NCI-H146 (cell line): ENCODE measurements at regions not wholly inside any gene's neighbourhood (a gene's known extent, or its start where the extent isn't known, plus 50 kb on each side); places are given as distances from the start of the nearest gene placed in this dataset.
"Not testable (repeated sequence)": the region's sequence is repeated elsewhere in the genome, so short reads cannot be mapped to it uniquely, and the experiment has no call there.

Source experiments
- DNase-seq: peaks from one replicate; lab custom pipeline; 2025; lab: John Stamatoyannopoulos, UW

DNA sequence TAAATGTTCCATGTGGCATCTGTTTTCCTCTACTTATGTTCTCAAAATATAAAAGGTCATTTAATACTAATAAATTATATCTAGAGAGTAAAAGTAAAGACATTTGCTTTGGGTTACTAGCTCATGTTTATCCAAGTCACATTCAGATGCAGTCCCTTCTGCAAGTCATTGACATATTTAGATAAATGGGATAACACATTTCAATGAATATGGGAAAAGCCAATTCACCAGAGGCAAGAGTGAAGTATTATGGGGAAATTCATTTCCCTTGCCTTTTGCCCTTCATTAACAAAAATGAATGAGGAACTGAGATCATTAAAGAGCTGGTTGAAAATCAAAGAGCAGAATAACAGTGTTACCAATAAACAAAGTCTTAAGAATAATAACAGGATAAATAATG, 306.2 kb upstream of the FSTL5 start:
- DNase-seq, result no peak

DNA sequence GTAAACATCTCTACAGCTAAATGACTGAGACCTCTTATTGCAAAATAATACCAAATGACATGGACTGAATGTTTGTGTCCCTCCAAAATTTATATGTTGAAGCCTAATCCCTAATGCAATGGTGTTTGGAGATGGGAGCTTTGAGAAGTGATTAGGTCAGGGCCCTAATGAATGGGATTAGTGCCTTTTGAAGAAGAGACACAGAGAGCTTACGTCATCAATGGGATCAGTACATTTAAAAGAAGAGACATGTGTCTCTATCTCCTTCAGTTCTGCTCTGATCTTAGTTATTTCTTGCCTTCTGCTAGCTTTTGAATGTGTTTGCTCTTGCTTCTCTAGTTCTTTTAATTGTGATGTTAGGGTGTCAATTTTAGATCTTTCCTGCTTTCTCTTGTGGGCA, 301.6 kb upstream of the FSTL5 start:
- DNase-seq, result not testable (repeated sequence)

DNA sequence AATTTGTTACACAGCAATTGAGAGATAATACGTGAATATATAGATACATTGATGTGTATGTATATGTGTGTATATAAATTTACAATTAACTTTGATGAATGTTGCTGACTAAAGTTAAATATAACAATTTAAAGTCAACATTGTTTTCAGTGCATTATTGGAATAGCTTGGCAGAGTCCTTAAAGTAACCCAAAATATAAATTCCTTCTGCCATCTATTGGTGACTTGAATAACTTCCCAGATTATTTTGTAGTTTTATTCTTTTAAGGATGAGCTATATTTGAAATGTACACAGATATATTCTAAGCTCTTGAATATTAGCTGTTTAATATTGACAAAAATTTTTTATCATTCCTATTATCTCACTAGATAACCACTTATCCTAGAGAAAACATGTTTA, 298.2 kb upstream of the FSTL5 start:
- no peak for DNase-seq

DNA sequence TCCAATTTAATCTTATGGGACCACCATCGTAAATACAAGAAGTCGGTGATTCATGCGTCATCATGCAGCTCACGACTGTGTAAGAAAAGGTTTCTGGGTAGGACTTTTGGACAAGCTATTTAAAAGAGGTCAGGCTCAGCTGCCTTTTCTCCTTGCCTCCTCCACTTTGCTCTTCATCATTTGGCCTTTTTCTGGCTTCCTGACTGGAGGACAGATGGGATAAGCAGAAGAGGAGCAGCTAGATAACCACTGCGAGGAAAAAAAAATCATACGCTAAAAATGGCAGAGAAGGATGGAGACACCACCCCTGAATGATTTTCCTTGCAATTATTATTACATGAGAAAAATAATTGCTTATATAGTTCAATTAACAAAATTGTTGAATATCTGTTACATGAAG, 294.3 kb upstream of the FSTL5 start:
- no peak for DNase-seq

DNA sequence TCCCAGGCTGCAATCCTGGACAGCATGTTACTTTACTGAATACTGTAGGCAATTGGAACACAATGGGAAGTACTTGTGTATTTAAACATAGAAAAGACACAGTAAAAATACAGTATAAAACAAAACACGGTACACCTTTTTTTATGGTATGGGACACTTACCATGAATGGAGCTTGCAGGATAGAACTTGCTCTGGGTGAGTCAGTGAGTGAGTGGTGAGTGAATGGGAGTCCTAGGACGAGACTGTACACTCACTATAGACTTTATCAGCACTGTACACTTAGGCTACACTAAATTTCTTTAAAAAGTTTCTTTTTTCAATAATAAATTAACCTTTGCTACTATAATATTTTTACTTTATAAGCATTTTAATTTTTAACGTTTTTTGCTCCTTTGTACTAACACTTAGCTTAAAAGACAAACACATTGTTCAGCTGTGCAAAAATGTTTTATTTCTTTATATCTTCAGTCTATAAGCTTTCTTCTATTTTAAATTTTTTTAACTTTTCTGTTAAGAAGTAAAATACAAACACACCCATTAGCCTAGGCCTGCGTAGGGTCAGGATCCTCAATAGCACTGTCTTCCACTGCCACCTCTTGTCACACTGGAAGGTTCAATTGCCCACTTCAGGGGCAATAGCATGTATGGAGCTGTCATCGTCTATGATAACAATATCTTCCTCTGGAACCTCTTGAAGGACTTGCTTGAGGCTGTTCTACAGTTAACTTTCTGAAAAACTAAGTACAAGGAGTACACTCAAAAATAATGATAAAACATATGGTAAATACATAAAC, 293.5 kb upstream of the FSTL5 start:
- no peak for DNase-seq

DNA sequence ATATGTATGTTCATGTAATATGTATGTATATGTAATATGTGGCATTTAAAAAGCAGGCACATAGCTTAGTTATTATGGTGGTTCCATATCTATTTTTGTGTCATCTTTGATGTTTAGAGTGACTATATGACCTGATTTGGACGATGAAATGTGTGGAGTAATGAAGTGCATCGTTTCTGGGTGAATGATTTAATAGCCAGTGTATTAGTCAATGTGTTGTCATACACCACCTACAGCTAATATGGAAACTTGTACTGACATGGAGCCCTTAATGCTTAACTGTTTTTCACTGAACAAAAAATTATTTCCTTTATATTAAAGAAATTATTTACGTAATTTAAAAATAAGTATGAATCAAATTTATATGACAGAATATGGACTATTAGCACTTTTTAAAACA, 292.3 kb upstream of the FSTL5 start:
- DNase-seq, result no peak

DNA sequence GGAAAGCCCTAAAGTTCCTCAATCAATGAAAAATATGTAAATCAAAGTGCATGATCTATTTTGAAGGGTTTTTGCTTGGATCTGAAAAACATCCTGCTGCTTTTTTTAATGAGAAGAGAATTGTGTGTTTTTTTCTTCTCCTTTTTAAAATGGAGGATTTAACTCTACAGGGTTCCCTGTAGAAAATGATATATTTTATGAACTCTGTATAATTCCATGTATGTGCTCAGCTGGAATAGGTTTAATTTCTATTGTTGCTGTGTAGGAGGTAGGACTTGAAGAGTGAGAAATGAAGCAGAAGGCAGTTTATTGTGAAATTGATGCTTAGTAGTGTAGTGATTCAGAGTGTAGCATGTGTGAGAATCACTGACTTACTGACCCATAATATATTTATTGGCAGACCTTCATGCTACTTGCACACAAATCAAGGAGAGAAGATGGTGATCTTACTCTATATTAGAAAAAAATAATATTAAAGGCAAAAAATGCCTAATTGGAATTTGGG, 286.8 kb upstream of the FSTL5 start:
- DNase-seq, result no peak

DNA sequence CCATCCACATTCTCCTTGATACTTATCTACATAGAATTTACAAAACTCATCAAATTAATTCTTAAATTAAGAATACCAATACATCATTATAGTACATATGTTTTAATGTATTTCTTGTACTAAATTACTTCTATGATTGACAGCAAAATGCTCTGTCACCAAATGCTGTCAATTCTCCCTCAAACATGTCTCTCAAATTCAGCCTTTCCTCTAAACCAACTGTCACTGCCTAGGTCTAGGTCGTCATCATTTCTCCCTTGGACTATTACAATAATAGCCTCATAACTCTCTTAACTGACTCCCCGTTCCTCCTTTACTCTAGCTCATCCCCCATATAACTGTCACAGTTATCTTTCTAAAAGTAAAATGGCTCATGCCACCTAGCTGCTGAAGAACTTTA, 279.7 kb upstream of the FSTL5 start:
- DNase-seq, result no peak

DNA sequence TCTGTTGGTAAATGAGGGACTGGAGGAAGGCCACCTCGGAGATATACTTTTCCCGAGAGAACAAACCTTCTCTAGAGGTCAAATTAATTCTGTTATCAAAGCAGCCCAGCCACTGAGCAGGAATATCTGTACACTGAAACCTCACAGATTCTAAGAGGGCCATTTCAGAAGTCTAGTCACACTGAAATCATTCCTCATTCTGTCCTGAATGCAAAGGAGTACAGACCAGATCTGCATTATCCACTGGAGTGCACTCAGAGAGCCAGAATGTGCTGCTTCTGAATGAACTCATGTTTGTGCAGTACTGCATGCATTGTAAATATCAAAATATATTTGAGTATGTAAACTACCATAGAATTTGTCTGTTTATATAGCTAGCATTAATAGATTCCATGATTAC, 278.3 kb upstream of the FSTL5 start:
- no peak for DNase-seq

DNA sequence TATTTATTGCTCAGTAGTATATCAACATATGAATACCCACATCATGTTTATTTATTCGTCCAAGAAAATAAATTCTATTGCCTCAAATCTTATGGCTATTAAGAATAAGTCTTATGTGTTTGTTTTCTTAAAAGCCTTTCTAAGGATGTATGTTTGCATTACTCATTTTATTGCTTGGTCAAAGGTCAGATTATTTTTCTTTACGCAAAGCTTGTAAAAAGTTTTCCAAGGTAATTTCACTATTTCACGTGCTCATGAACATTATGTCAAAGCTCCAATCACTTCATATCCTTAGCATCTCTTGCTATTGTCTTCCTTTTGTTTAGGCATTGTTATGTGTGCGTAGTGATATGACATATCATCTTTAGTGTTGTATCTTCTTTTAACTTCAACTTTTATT, 258.5 kb upstream of the FSTL5 start:
- no peak for DNase-seq

DNA sequence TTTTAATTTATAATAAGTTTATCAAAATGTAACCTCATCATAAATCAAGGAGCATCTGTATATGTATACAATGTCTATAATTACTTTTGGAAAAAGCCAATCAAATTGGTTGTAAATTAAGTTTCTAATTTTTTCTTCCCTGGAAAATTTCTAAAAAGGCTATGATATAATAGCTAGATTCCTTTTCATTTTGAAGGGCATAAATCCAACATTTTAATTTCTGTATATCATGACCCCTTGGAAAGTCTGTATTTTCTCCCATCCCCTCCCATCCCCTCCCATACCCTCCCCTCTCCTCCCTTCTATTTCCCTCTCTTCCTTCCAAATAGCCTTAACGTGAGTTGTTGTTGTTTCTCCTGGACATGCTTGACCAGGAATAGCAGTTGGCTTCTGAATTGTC, 247.1 kb upstream of the FSTL5 start:
- DNase-seq, result no peak

DNA sequence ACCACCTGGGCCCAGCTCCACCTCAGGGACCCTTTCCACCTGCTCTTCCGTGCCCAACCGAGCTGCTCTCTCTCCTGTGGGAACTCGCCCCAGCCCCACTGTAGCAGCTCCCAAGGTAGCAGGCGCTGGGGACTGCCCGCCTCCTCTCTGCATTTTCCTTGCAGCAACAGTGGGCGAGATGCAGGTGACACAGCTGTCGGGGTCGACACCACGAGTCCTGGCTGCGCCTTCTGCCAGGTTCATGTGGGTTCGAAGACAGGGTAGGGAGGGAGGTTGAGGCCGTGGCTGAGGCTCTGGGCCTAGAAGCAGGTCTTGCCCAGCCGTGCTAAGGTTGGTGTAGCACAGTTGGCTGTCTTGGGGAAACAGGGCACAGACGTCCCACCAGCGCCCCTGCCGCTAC, 245.2 kb upstream of the FSTL5 start:
- DNase-seq, result no peak

DNA sequence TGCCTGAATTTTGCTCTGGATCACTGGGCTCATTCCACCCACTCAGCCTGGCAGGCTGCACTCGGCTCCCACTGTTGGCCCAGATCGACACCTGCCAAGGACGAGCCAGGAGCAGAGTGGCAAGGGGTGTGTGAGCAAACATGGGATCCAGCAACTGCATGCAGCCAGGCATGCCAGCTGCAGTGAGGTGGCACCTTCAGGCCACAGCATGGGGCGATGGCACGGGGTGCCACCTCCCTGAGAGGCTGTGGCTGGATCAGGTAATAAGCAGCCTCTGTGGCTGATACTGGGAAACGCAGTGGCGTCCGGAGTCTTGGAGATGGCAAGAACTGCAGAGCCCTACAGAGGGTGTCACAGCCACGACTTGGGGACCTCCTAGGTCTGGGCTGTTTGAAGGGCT, 244.5 kb upstream of the FSTL5 start:
- no peak for DNase-seq

DNA sequence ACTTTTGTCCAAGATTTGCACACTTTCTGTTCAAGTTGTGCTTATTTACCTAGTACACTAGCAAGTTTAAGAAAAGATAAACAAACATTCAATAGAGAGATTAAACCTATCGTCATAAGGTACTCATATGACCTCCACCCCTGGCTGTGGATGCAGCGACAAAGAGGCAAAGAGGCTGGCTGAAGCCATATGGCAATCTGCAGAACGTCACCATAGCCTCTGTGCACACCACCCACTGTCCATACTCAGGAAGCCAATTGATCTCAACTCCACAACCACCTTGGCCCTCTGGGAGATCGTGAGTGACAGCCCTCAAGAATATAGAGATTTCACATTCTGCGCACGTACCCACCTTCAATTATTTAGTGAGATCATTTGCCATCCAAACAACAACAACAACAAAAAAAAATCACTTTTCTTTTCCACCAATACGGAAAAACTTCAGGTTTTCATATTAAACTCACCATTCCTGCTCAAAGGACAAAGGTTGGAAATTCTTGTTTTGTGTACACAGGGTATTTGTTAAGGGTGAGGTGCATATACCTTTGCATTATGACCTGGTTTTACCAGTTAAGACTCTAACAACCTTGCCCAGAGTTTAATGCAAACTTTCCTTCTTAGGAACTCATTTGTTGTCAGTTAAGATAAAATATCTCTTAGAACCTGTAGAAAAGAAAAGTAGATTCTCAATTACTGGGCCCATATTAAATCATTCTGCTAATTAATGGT, 243.0 kb upstream of the FSTL5 start:
- DNase-seq, result no peak

DNA sequence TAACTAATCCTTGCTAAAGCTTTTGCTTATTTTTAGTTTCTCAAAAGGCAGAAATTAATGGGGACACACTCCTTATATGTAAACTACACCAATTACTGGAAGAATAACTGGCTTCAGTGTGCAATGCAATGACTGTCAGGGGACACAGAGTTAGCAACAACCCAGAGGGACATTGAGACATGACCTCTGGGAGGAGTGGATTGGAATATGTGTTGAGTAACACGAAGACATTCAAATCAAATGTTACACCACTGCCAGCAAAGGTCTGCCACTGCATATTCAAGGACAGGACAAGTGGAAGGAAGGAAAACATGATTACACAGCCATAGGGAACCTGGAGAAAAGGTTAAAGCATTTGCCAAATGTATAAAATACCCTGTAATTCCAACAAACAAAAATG, 240.1 kb upstream of the FSTL5 start:
- no peak for DNase-seq

DNA sequence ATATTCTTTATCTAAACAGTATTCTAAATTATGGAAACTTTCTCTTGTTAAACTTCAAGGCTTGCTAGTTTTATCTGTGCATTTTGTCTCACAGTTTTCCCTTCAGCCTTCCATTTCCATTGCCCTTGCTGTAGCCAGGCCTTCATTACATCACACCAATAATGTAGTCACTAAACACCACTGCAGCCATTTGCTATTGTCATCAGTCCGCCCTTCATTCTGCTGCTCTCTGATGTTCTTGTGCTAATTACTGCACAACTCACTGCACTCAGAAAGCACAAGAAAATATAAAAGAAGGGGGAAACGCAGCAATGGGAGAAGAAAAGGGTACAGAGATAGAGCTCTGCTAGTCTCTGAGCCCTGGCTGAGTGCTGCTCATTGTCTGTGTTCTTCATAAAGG, 239.6 kb upstream of the FSTL5 start:
- no peak for DNase-seq

DNA sequence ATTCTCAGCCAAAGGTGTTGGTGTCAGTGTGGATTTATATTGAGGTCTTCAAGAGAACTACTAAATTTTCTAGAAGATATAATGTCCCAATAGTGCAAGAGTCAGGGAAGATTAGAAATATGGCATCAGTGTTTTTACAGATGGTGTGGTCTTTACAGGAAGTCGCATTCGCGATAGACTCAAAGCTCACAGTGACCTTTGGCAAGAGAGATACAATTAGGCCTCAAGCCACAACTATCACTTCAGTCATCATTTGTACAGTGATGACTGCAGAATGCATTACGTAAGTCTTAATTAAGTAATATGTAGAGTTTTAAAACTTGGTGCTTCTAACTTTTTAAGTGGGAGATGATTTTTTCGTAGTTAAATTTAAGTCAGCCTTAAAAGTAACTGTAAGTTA, 237.2 kb upstream of the FSTL5 start:
- no peak for DNase-seq

DNA sequence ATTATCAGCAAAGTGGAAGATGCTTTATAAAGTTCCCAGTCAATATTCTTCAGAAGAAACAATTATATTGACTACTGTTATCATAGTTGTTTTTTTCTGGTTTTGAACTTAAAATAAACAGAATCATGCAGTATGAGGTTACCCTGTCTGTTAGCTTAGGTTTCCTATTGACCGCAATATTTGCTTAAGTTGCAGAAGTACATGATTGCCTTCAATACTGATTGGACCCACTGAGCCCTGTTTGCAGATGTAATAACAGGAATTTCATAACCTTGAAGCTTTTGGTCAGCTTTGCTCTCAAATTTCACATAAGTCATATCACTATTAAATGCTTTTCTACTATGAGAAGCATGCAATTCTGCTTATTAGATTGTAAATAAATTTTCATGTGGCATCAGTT, 229.1 kb upstream of the FSTL5 start:
- DNase-seq, result peak; percentile 3

DNA sequence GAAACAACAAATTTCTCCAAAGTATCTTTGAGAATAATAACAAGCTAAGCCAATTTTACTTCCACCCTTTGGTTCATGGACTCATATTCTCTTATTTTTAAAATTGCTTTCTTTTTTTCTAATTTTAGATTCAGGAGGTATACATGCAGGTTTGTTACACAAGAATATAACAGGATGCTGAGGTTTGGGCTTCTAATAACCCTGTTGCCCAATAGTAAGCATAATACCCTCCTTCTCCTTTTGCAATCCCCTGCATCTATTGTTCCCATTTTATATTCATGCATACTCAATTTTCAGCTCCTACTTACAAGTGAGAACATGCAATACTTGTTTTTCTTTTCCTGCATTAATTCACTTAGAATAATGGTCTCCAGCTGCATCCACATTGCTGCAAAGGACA, 202.3 kb upstream of the FSTL5 start:
- DNase-seq, result no peak

DNA sequence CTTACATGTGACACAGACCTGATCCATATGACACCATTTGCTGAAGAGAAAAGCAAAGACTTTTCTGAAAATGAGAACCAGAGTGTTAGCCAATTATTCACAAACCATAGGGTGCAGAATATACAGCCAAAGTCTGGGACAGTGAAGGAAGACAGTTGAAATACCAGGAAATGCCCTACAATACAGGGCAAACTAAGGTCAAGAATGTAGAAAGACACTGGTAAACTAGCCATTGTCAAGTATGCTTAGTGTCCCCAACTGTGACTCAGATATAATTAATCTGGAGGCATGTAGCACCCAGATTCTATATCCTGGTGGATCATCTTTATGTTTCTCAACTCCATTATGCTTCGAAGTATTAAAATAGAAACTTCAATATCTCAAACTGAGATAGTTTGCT, 200.9 kb upstream of the FSTL5 start:
- DNase-seq, result no peak

DNA sequence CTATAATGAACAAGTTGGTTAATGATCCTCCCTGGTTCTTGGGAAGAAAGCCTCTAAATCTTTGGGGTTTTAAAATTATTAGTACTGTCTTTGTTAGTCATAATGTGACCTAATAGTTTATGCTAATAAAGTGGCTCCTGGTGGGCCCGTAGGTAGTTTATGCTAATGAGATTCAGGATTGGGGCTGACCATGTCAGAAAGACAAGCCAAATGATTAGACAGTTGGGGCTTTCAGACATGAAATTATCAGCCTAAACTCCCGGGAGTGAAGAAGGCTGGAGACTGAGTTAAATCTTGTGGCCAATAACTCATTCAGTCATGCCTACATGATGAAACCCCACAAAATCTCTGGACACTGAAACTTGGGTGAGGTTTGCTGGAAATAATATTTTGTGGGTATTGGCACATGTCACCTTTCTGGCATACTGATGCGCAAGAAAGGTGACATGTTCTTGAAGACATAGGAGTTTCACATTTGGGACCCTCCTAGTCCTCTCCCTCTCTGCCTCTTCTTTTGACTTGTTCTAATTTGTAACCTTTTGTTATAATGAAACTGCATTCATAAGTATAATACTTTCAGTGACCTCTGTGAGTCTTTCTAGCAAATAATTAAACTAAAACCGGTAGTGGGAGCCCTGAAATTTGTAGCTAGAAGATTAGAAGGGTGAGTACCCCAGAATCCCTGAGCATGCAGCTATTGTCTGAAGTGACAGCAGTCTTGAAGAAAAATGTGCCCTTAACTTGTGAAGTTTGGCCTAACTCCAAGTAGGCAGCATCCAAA, 196.8 kb upstream of the FSTL5 start:
- no peak for DNase-seq

DNA sequence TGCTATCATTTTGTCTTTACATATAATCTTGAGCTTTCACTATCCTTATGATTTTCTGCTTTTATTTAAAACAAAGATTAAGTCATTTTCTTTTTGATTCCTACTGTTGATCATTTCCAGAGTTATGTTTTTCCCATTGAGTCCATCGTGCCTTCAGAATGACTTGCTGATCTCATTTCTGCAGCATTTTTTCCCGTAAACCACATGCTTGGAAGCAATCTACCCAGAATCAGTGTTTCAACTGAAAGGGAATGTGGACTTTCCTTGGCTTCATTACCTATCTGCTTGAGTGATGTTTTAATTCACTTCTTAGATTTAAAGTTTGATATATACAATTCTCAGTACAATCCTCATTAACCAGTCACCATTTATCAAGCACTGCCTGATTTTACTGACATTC, 192.4 kb upstream of the FSTL5 start:
- no peak for DNase-seq

DNA sequence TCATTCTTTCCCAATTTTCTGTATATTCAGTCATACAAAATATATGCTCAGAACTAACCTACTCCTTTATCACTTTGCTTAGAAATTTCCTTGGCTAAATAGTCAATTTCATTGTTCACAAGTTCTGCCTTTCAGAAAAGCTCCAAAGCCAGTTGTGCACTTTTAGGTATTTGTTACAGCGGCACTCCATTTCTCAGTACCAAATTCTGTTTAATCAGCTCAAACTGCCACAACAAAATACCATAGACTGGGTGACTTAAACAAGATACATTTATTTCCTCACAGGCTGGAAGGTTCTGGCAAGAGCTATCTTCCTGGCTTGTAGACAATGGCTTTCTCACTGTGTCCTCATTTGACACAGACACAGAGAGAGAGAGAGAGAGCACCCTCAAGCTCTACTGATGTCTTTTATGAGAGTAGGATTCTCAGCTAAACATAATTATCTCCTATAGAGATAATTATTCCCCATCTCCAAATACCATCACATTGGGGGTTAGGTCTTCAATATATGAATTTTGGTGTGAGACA, 188.8 kb upstream of the FSTL5 start:
- no peak for DNase-seq
